Upper lobe of right lung (tissue), 1 donor: ENCODE measurements at regions not wholly inside any gene's neighbourhood (a gene's known extent, or its start where the extent isn't known, plus 50 kb on each side); places are given as distances from the start of the nearest gene placed in this dataset.

Experiments used
- ATAC-seq: fragments of 200-7000 bp; cut with Tn5 transposase; one replicate; pipeline ENCODE4 v1.9.1; 2020; ENCODE audit warnings: mild to moderate bottlenecking, moderate library complexity
- DNase-seq: peaks from one replicate; pipeline ENCODE4 v3.0.0-alpha.2; 2020
- H3K27ac ChIP-seq: fragments of 200-600 bp; one replicate; pipeline ENCODE4 v1.8.0; 2022
- H3K27me3 ChIP-seq: fragments of 200-600 bp; one replicate; pipeline ENCODE4 v1.8.0; 2022; ENCODE audit warnings: mild to moderate bottlenecking
- H3K36me3 ChIP-seq: fragments of 200-600 bp; one replicate; pipeline ENCODE4 v1.8.0; 2022
- H3K4me1 ChIP-seq: fragments of 200-600 bp; one replicate; pipeline ENCODE4 v1.8.0; 2022
- H3K4me3 ChIP-seq: fragments of 200-600 bp; one replicate; pipeline ENCODE4 v1.8.0; 2022; ENCODE audit warnings: mild to moderate bottlenecking
- H3K9me3 ChIP-seq: fragments of 200-600 bp; one replicate; pipeline ENCODE4 v1.8.0; 2022
- CTCF ChIP-seq: fragments of 200-600 bp; IDR thresholded peaks from one replicate; pipeline ENCODE4 v1.8.0; 2022; ENCODE audit warnings: antibody characterized with exemption
- intact Hi-C: fragments of 100-400 bp; cut with DNase I; formaldehyde crosslinking; loops from one replicate; pipeline ENCODE4 v1.11.0; 2022
- donor health status: DM: no; HTN: yes; CAD: no; lungs with severe emphysema.

GRCh38 chrX:4239650-4240540, 526.4 kb upstream of the PRKX start:
- intact Hi-C loops, result no loop called here
- Histone ChIP-seq H3K27ac (no peak overlapping the region), H3K36me3 (no peaks in the 10 kb centered on the region), H3K9me3 (no peaks in the 10 kb centered on the region), H3K4me1 (no peaks in the 10 kb centered on the region), H3K4me3 (no peak overlapping the region), H3K27me3 (no peaks in the 10 kb centered on the region)
- DNase-seq (no peak), ATAC-seq (no peak)
- no peak for TF ChIP-seq CTCF

- Histone ChIP-seq H3K27ac (no peak overlapping the region), H3K4me1 (no peaks in the 10 kb centered on the region), H3K4me3 (no peak overlapping the region), H3K27me3 (no peaks in the 10 kb centered on the region), H3K36me3 (no peaks in the 10 kb centered on the region), H3K9me3 (no peaks in the 10 kb centered on the region)
- TF ChIP-seq CTCF, result no peak
- ATAC-seq, result no peak
- intact Hi-C loops, result no loop called here
- no peak for DNase-seq
Measured at GRCh38 chrX:4238916-4239315, 525.5 kb upstream of the PRKX start.

- intact Hi-C loops, result no loop called here
- Histone ChIP-seq H3K27me3 (no peaks in the 10 kb centered on the region), H3K36me3 (no peaks in the 10 kb centered on the region), H3K4me1 (no peaks in the 10 kb centered on the region), H3K27ac (no peak overlapping the region), H3K9me3 (no peaks in the 10 kb centered on the region), H3K4me3 (no peak overlapping the region)
- ATAC-seq (no peak), DNase-seq (no peak)
- TF ChIP-seq CTCF, result no peak
Measured at GRCh38 chrX:4225086-4225485, 511.6 kb upstream of the PRKX start.

GRCh38 chrX:4206941-4207340, 493.5 kb upstream of the PRKX start:
- H3K36me3 ChIP-seq, result no peaks in the 10 kb centered on the region
- H3K4me3 ChIP-seq, result no peak overlapping the region
- no peaks in the 10 kb centered on the region for H3K9me3 ChIP-seq
- intact Hi-C loops, result no loop called here
- H3K27me3 ChIP-seq, result no peaks in the 10 kb centered on the region
- no peak overlapping the region for H3K27ac ChIP-seq
- ATAC-seq (no peak), DNase-seq (no peak)
- no peaks in the 10 kb centered on the region for H3K4me1 ChIP-seq
- no peak for TF ChIP-seq CTCF

GRCh38 chrX:4197971-4198370, 484.5 kb upstream of the PRKX start:
- Histone ChIP-seq H3K4me1 (no peaks in the 10 kb centered on the region), H3K36me3 (no peaks in the 10 kb centered on the region), H3K4me3 (no peak overlapping the region), H3K27ac (no peak overlapping the region), H3K27me3 (no peaks in the 10 kb centered on the region), H3K9me3 (no peaks in the 10 kb centered on the region)
- intact Hi-C loops, result no loop called here
- no peak for TF ChIP-seq CTCF
- ATAC-seq, result no peak
- DNase-seq, result no peak
